LNCaP clone FGC (cell line): ENCODE measurements at regions not wholly inside any gene's neighbourhood (a gene's known extent, or its start where the extent isn't known, plus 50 kb on each side); places are given as distances from the start of the nearest gene placed in this dataset.
"Not testable (repeated sequence)": the region's sequence is repeated elsewhere in the genome, so short reads cannot be mapped to it uniquely, and the experiment has no call there.

Experiments
- DNase-seq: peaks from one replicate; pipeline ENCODE4 v3.0.0-alpha.2; 2011; ENCODE audit warnings: low read depth
- H3K4me3 ChIP-seq: 2 replicates; pipeline ENCODE4 v1.5.1; 2011; ENCODE audit warnings: mild to moderate bottlenecking, low read depth, low read length, control low read depth
- CTCF ChIP-seq: IDR thresholded peaks from 2 replicates; pipeline ENCODE4 v1.5.1; 2012; ENCODE audit warnings: mild to moderate bottlenecking; ENCODE audit not compliant: control insufficient read depth, insufficient read depth; ENCODE audit errors: extremely low read depth

- no peak for DNase-seq
- H3K4me3 ChIP-seq: no peak overlapping the region
- TF ChIP-seq CTCF: no peak
Measured at GRCh38 chr5:91941588-91941987, 558.5 kb upstream of the ARRDC3 start.

GRCh38 chr5:91938441-91938840 is 555.3 kb upstream of the ARRDC3 start:
- TF ChIP-seq CTCF: no peak
- DNase-seq: no peak
- no peak overlapping the region for H3K4me3 ChIP-seq

- TF ChIP-seq CTCF: no peak
- DNase-seq: no peak
- H3K4me3 ChIP-seq: no peak overlapping the region
Measured at GRCh38 chr5:91937121-91937520, 554.0 kb upstream of the ARRDC3 start.

GRCh38 chr5:91929522-91929817 is 546.4 kb upstream of the ARRDC3 start:
- no peak overlapping the region for H3K4me3 ChIP-seq
- no peak for DNase-seq
- TF ChIP-seq CTCF: no peak

- TF ChIP-seq CTCF: peak; percentile 49
- H3K4me3 ChIP-seq: no peak overlapping the region
- no peak for DNase-seq
Measured at GRCh38 chr5:91928754-91929521, 545.8 kb upstream of the ARRDC3 start.

GRCh38 chr5:91927439-91927838 is 544.3 kb upstream of the ARRDC3 start:
- no peak overlapping the region for H3K4me3 ChIP-seq
- TF ChIP-seq CTCF: no peak
- DNase-seq: no peak

- no peak overlapping the region for H3K4me3 ChIP-seq
- no peak for TF ChIP-seq CTCF
- DNase-seq: no peak
Measured at GRCh38 chr5:91925249-91925648, 542.1 kb upstream of the ARRDC3 start.

- not testable (repeated sequence) for DNase-seq, H3K4me3 ChIP-seq
Measured at GRCh38 chr5:91917037-91917814, 534.1 kb upstream of the ARRDC3 start.
